ENCODE measurements at regions not wholly inside any gene's neighbourhood (a gene's known extent, or its start where the extent isn't known, plus 50 kb on each side); places are given as distances from the start of the nearest gene placed in this dataset.
"Not testable (repeated sequence)": the region's sequence is repeated elsewhere in the genome, so short reads cannot be mapped to it uniquely, and the experiment has no call there.

GRCh38 chr16:85222155-85222863 lies 110.0 kb upstream of the CIBAR2 start:
- DNase-seq, result no peak

GRCh38 chr16:85225257-85225656 lies 113.0 kb upstream of the CIBAR2 start:
- no peak for DNase-seq

DNA sequence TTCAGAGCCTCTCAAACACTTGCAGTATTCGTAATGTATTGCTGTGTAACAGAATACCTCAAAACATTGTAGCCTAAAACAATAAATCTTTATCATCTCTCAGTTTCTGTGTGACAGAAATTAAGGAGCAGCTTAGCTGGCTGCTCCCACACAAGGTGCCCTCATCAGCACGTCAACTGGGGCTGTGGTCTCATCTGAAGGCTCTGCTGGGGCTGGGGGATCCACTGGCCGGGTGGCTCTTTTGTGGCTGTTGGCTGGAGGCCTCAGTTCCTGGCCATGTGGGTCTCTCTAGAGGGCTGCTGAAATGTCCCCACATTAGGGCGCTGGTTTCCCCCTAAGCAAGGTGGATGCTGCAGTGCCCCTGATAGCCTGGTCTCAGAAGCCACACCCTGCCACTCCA lies 113.4 kb upstream of the CIBAR2 start:
- DNase-seq, result no peak

GRCh38 chr16:85227084-85227945 lies 115.0 kb upstream of the CIBAR2 start:
- no peak for DNase-seq

DNA sequence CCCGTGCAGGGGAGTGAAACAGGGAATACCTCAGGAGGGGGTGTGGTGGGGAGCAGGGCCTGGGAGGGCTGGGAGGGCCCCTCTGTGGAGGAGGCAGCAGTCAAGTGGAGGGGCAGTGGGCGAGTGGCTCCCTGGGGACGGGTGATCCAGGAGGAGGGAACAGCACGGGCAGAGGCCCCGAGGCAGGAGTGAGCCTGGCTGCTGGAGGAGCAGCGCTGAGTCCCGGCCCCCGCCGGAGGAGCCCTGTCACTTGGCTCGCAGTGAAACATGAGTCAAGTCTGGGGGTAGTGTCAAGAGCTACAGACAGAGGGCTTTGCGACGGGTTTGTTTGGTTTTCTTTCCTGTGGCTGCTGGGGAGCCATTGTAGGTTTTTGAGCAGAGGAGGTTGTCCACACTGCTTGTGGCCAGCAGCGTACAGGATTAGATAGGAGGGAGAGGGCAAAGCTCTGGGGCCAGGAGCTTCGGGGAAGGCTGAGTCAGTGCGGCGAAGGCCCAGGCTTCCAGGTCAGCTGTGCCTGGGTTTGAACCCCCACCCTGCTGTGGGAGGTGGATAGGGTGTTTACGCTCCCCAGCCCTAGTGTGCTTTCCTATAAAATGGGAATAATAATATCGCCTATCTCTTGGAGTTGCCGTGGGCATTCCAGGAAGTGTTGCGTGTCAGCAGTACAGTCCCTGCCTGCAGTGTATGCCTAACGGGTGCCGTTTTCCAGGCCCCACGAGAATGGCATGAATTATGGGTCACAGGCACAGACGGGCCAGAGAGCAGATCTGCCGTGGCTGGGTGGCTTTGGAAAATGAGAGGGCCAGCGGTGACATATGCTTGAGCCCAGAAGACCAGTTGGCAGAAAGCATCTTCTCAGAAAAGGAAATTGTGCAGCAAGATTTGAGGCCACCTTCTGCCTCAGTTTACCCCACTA lies 115.9 kb upstream of the CIBAR2 start:
- no peak for DNase-seq

DNA sequence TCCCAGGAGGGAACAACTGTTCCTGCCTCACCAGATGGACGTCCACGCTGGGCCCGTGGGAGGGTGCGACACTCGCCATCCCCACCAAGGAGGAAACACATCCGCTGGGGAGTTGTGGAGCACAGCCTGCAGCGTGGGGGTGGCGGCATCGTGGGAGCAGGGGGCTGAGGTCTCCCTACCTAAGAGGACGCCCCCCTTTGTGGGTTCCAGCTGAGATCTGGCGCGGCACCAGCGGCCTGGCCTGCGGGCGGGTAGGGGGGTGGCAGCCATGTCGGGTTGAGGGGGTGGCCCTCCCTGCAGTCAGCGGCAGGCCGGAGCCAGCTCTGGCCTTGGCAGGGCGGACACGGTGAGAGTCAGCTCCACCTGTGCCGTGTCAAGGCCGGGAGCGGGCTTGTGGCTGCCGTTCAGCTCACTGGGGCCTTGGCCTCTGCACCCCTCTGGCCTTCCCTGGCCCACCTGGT lies 116.7 kb upstream of the CIBAR2 start:
- no peak for DNase-seq

- DNase-seq, result no peak
Measured at GRCh38 chr16:85229869-85230462, 117.7 kb upstream of the CIBAR2 start.

DNA sequence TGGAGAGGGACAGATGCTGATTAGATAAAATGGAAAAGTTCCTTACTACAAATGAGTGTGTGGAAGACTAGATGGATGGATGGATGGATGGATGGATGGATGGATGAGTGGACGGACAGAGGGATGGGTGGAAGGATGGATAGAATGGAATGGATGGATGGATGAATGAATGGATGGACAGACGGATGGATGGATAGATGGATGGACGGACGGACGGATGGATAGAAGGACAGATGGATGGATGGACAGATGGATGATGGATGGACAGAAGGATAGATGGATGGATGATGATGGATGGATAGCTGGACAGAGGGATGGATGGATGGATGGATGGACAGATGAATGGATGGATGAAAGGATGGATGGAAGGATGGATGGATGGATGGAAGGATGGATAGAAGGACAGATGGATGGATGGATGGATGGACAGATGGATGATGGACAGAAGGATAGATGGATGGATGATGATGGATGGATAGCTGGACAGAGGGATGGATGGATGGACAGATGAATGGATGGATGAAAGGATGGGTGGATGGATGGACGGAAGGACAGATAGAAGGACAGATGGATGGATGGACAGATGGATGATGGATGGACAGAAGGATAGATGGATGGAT lies 118.6 kb upstream of the CIBAR2 start:
- DNase-seq, result not testable (repeated sequence)

- no peak for DNase-seq
Measured at GRCh38 chr16:85231959-85232358, 119.7 kb upstream of the CIBAR2 start.

DNA sequence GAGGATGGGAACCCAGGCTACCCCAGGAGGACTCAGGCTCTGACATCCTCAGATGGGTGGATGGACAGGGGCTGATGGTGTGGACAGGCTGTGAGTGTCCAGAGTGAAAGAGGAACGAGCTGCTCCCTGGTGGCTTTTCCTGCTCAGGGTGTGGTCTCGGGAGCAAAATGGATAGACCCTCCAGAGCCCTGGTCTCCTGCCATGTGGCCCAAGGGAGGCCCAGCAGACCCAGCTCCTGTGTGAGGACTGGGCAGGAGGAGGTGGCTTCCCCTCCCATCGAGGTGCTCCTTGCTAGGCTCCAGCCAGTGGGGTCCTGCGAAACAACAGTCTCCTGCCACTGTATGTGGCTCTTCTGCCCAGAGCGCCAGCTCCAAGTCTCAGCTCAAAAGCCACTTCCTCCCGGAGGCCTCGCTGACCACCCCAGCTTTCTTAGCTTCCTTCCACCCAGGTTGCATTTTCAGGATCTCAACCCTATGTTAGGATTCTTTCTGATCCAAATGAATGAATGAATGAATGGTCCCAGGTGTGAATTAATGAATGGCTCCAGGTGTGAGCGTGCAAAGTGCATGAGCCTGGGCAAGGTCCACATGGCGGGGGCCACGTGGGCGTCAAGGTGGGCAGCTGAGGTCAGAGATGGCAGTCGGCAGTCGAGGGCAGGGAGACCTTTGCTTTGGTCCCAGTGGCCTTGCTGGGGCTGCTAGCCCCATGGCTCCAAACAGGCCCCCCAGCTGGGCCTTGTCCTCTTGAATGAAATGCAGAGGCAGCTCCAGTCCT lies 120.3 kb upstream of the CIBAR2 start:
- DNase-seq, result no peak

DNA sequence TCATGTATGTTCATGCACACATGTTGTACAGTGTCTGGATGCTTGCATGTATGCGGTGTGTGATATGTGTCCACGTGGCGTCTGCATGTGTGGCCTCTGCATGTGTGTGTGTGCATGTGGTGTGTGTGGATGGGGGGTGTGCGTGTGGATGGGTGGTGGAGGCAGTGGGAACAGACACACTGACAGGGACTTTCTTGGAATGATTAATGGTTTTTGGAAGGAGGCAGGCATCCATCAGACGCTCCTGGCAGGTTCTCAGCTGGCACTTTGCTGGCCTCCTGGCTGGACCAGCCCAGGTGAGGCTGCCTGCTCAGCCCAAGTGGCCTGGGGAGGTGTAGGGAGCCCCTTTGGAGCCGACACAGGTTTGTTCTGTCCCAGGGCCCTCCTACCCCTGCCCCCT lies 121.2 kb upstream of the CIBAR2 start:
- DNase-seq, result no peak

- no peak for DNase-seq
Measured at GRCh38 chr16:85234310-85235204, 122.3 kb upstream of the CIBAR2 start.

- no peak for DNase-seq
Measured at GRCh38 chr16:85235991-85236817, 123.9 kb upstream of the CIBAR2 start.

DNA sequence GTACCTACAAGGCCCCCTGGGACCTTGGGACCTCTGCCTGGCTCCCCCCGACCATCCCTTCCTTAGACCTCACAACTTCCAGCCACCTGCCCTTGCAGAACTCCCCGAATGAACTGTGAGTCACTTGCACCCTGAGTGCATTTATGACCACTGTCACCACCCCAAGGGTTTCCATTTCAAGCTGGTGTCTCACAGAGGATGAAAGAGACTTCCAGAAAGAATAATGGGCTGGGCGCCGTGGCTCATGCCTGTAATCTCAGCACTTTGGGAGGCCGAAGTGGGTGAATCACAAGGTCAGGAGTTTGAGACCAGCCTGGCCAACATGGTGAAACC lies 124.5 kb upstream of the CIBAR2 start:
- no peak for DNase-seq

- no peak for DNase-seq
Measured at GRCh38 chr16:85237817-85238216, 125.5 kb upstream of the CIBAR2 start.

GRCh38 chr16:85238233-85238647 lies 126.0 kb upstream of the CIBAR2 start:
- no peak for DNase-seq

- no peak for DNase-seq
Measured at GRCh38 chr16:85239239-85239638, 127.0 kb upstream of the CIBAR2 start.

GRCh38 chr16:85239871-85240270 lies 127.6 kb upstream of the CIBAR2 start:
- DNase-seq, result no peak
